Smooth muscle cell (in vitro differentiated cells): ENCODE measurements at regions not wholly inside any gene's neighbourhood (a gene's known extent, or its start where the extent isn't known, plus 50 kb on each side); places are given as distances from the start of the nearest gene placed in this dataset.

ENCODE experiments used
- DNase-seq: peaks from one replicate; lab custom pipeline; 2025; ENCODE audit not compliant: unreplicated experiment; lab: John Stamatoyannopoulos, UW
- H2AFZ ChIP-seq: fragments of 200-600 bp; sonication (generic); 2 replicates; pipeline ENCODE4 v1.6.0; 2016; ENCODE audit warnings: antibody characterized with exemption, low read depth, mild to moderate bottlenecking
- H3F3A ChIP-seq: fragments of 200-600 bp; sonication (generic); 2 replicates; pipeline ENCODE4 v1.6.0; 2017; ENCODE audit warnings: antibody characterized with exemption, low read depth
- H3K27ac ChIP-seq: fragments of 200-600 bp; sonication (generic); 2 replicates; pipeline ENCODE4 v1.5.1; 2016; ENCODE audit warnings: low read depth, mild to moderate bottlenecking
- H3K27me3 ChIP-seq: fragments of 200-600 bp; sonication (generic); 2 replicates; pipeline ENCODE4 v1.6.1; 2016; ENCODE audit warnings: low read depth, mild to moderate bottlenecking
- H3K36me3 ChIP-seq: fragments of 200-600 bp; sonication (generic); 2 replicates; pipeline ENCODE4 v1.5.1; 2016; ENCODE audit warnings: low read depth
- H3K4me1 ChIP-seq: fragments of 200-600 bp; sonication (generic); 2 replicates; pipeline ENCODE4 v1.5.1; 2016; ENCODE audit warnings: low read depth
- H3K4me2 ChIP-seq: fragments of 200-600 bp; sonication (generic); 2 replicates; pipeline ENCODE4 v1.6.0; 2016; ENCODE audit warnings: mild to moderate bottlenecking
- H3K4me3 ChIP-seq: fragments of 200-600 bp; sonication (generic); 2 replicates; pipeline ENCODE4 v1.5.1; 2016; ENCODE audit warnings: mild to moderate bottlenecking
- H3K79me2 ChIP-seq: fragments of 200-600 bp; sonication (generic); 2 replicates; pipeline ENCODE4 v1.6.0; 2016; ENCODE audit warnings: low read depth, mild to moderate bottlenecking
- H3K9ac ChIP-seq: fragments of 200-600 bp; sonication (generic); 2 replicates; pipeline ENCODE4 v1.6.0; 2016; ENCODE audit warnings: low read depth
- H3K9me3 ChIP-seq: fragments of 200-600 bp; sonication (generic); replicated peaks from 2 replicates; pipeline ENCODE4 v1.5.1; 2016; ENCODE audit warnings: low read depth
- H4K20me1 ChIP-seq: fragments of 200-600 bp; sonication (generic); 2 replicates; pipeline ENCODE4 v1.6.0; 2016; ENCODE audit warnings: low read depth
- WGBS: methylation state at CpG from one replicate; pipeline ENCODE4 v1.1.7; 2016; ENCODE audit warnings: low lambda C conversion rate; 5-methylcytosine and 5-hydroxymethylcytosine counted together
- TF ChIP-seq, protein P1 (sequence below): fragments of 200-600 bp; sonication (generic); IDR thresholded peaks from 2 replicates; pipeline ENCODE4 v1.5.1; 2017; ENCODE audit warnings: borderline replicate concordance, mild to moderate bottlenecking, antibody characterized with exemption; ENCODE audit not compliant: insufficient read depth, poor library complexity, severe bottlenecking

GRCh38 chr14:30387871-30388270 lies 171.1 kb upstream of the G2E3 start:
- Histone ChIP-seq H3K4me2 (no peak overlapping the region), H3K27ac (no peak overlapping the region)
- 92% methylated on average over 3 of the region's 3 CpGs for WGBS

GRCh38 chr14:30389134-30389876 lies 169.7 kb upstream of the G2E3 start:
- 83% methylated on average over 6 of the region's 6 CpGs for WGBS
- no peaks in the 10 kb centered on the region for H4K20me1 ChIP-seq
- no peak overlapping the region for H3K4me2 ChIP-seq
- peaks cover 4% of the 10 kb centered on the region for H3F3A ChIP-seq
- no peak for DNase-seq
- H3K4me1 ChIP-seq = peaks cover 20% of the 10 kb centered on the region
- H2AFZ ChIP-seq = no peak overlapping the region
- H3K4me3 ChIP-seq = no peak overlapping the region
- H3K9me3 ChIP-seq = no peaks in the 10 kb centered on the region
- no peak overlapping the region for H3K27ac ChIP-seq
- H3K9ac ChIP-seq = no peak overlapping the region
- no peaks in the 10 kb centered on the region for H3K27me3 ChIP-seq
- H3K79me2 ChIP-seq = no peaks in the 10 kb centered on the region
- TF ChIP-seq, protein P1, sequence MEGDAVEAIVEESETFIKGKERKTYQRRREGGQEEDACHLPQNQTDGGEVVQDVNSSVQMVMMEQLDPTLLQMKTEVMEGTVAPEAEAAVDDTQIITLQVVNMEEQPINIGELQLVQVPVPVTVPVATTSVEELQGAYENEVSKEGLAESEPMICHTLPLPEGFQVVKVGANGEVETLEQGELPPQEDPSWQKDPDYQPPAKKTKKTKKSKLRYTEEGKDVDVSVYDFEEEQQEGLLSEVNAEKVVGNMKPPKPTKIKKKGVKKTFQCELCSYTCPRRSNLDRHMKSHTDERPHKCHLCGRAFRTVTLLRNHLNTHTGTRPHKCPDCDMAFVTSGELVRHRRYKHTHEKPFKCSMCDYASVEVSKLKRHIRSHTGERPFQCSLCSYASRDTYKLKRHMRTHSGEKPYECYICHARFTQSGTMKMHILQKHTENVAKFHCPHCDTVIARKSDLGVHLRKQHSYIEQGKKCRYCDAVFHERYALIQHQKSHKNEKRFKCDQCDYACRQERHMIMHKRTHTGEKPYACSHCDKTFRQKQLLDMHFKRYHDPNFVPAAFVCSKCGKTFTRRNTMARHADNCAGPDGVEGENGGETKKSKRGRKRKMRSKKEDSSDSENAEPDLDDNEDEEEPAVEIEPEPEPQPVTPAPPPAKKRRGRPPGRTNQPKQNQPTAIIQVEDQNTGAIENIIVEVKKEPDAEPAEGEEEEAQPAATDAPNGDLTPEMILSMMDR = no peak
- H3K36me3 ChIP-seq = no peaks in the 10 kb centered on the region

More at GRCh38 chr14:30387871-30388270, 171.1 kb upstream of the G2E3 start:
- H3K4me3 ChIP-seq = no peak overlapping the region
- H3K27me3 ChIP-seq = no peaks in the 10 kb centered on the region
- H3K79me2 ChIP-seq = no peaks in the 10 kb centered on the region
- H2AFZ ChIP-seq = no peak overlapping the region
- no peaks in the 10 kb centered on the region for H3K9me3 ChIP-seq
- H3K36me3 ChIP-seq = no peaks in the 10 kb centered on the region
- H3K9ac ChIP-seq = no peak overlapping the region
- TF ChIP-seq, protein P1 = no peak
- no peaks in the 10 kb centered on the region for H4K20me1 ChIP-seq
- H3F3A ChIP-seq = no peaks in the 10 kb centered on the region
- DNase-seq = no peak
- H3K4me1 ChIP-seq = peaks cover 11% of the 10 kb centered on the region

DNA sequence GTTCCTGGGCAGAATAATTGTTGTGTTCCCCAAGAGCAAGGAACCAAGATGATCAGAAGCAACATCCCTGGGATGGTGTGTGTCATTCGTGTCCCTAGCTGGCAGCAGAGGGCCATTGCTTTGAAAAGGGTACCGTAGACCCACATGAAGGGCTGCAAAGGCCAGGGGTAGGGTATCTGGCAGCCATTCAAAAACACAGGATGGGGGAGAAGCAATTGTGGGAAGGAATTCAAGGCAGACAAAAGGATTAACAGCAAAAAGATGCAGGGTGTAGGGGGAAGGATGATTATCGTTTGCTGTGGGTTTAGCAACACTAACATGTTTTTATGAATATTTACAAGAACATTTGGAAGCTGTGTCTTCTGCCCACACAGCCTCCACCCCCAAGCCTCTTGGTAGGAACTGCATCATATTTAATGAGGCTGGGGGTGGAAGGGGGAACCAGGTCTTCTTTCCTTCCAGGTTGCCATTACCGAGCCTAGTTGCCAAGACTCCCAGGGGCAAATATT lies 169.0 kb upstream of the G2E3 start:
- H3K9ac ChIP-seq = no peak overlapping the region
- DNase-seq = no peak
- H3K27me3 ChIP-seq = no peaks in the 10 kb centered on the region
- no peak overlapping the region for H3K4me3 ChIP-seq
- no peaks in the 10 kb centered on the region for H4K20me1 ChIP-seq
- H3K4me2 ChIP-seq = no peak overlapping the region
- H3K36me3 ChIP-seq = no peaks in the 10 kb centered on the region
- peaks cover 20% of the 10 kb centered on the region for H3K4me1 ChIP-seq
- TF ChIP-seq, protein P1 = no peak
- no peaks in the 10 kb centered on the region for H3K9me3 ChIP-seq
- no peaks in the 10 kb centered on the region for H3K79me2 ChIP-seq
- no peak overlapping the region for H2AFZ ChIP-seq
- WGBS = 83% methylated on average over 4 of the region's 4 CpGs
- peaks cover 4% of the 10 kb centered on the region for H3F3A ChIP-seq
- no peak overlapping the region for H3K27ac ChIP-seq

- no peak overlapping the region for H3K9ac ChIP-seq
Observed at GRCh38 chr14:30395065-30395464, 163.9 kb upstream of the G2E3 start.

More at GRCh38 chr14:30395065-30395464, 163.9 kb upstream of the G2E3 start:
- no peaks in the 10 kb centered on the region for H4K20me1 ChIP-seq
- peaks cover 4% of the 10 kb centered on the region for H3F3A ChIP-seq
- no peak overlapping the region for H3K4me3 ChIP-seq
- no peak for DNase-seq
- H3K27me3 ChIP-seq = no peaks in the 10 kb centered on the region
- no peaks in the 10 kb centered on the region for H3K9me3 ChIP-seq
- WGBS = 81% methylated on average over 1 of the region's 1 CpG
- no peak overlapping the region for H2AFZ ChIP-seq
- no peaks in the 10 kb centered on the region for H3K79me2 ChIP-seq
- no peak overlapping the region for H3K4me2 ChIP-seq
- H3K4me1 ChIP-seq = peaks cover 13% of the 10 kb centered on the region
- TF ChIP-seq, protein P1 = no peak
- H3K36me3 ChIP-seq = no peaks in the 10 kb centered on the region
- no peak overlapping the region for H3K27ac ChIP-seq
